HEK293 (cell line): ENCODE measurements at regions not wholly inside any gene's neighbourhood (a gene's known extent, or its start where the extent isn't known, plus 50 kb on each side); places are given as distances from the start of the nearest gene placed in this dataset.

Source experiments
- CTCF ChIA-PET: fragments of 350-600 bp; formaldehyde crosslinking; extraction: SDS; loops from one replicate; lab custom pipeline; 2021; ENCODE audit warnings: antibody characterized with exemption; lab: Yijun Ruan, JAX
- POLR2A ChIA-PET: fragments of 300-600 bp; formaldehyde crosslinking; extraction: SDS; loops from one replicate; lab custom pipeline; 2020; ENCODE audit warnings: antibody characterized with exemption, inconsistent platforms; lab: Yijun Ruan, JAX
- H3K27ac ChIP-seq: fragments of 200-500 bp; sonication (Bioruptor generic); 2 replicates; pipeline ENCODE4 v1.5.1; 2014; ENCODE audit warnings: low read depth, low read length, control low read depth, inconsistent platforms; ENCODE audit errors: extremely low read depth
- H3K36me3 ChIP-seq, 2 experiments: fragments of 200-500 bp in 1 of 2; sonication (Bioruptor generic) in 1 of 2; 1 replicate in 1 of 2; 2 replicates in 1 of 2; pipeline ENCODE4 v1.5.1; 2014 to 2017; ENCODE audit warnings: inconsistent platforms in 2 of 2, low read length in 2 of 2; ENCODE audit not compliant: control insufficient read depth in 2 of 2, insufficient read depth in 1 of 2
- H3K4me1 ChIP-seq: fragments of 200-500 bp; sonication (Bioruptor generic); 2 replicates; pipeline ENCODE4 v1.5.1; 2014; ENCODE audit warnings: mild to moderate bottlenecking, low read length, inconsistent platforms; ENCODE audit not compliant: control insufficient read depth, insufficient read depth
- H3K4me3 ChIP-seq: 2 replicates; pipeline ENCODE4 v1.5.1; 2011; ENCODE audit warnings: low read depth, mild to moderate bottlenecking, control low read depth, low read length, moderate library complexity
- H3K9me3 ChIP-seq: fragments of 200-500 bp; sonication (Bioruptor generic); 2 replicates; pipeline ENCODE4 v1.5.1; 2014; ENCODE audit warnings: low read depth, low read length, inconsistent platforms; ENCODE audit not compliant: control insufficient read depth, insufficient read depth
- EGR2 ChIP-seq: fragments of 450-650 bp; formaldehyde crosslinking; IDR thresholded peaks from 2 replicates; pipeline ENCODE4 v1.5.1; 2016; ENCODE audit warnings: low read depth, missing biosample characterization, missing genetic modification characterization
- FEZF1 ChIP-seq: fragments of 450-650 bp; formaldehyde crosslinking; IDR thresholded peaks from 2 replicates; pipeline ENCODE4 v1.5.1; 2016; ENCODE audit warnings: missing biosample characterization, missing genetic modification characterization
- KLF8 ChIP-seq: fragments of 450-650 bp; formaldehyde crosslinking; IDR thresholded peaks from 2 replicates; pipeline ENCODE4 v1.5.1; 2016; ENCODE audit warnings: missing biosample characterization, missing genetic modification characterization
- MEIS1 ChIP-seq: sonication (generic); formaldehyde crosslinking; IDR thresholded peaks from 2 replicates; pipeline ENCODE4 v1.8.1; 2022; ENCODE audit warnings: missing genetic modification reagents, mild to moderate bottlenecking, borderline replicate concordance
- SCRT1 ChIP-seq: fragments of 450-650 bp; formaldehyde crosslinking; IDR thresholded peaks from 2 replicates; pipeline ENCODE4 v1.5.1; 2016; ENCODE audit warnings: missing biosample characterization, missing genetic modification characterization, borderline replicate concordance
- ZBTB21 ChIP-seq: fragments of 450-650 bp; formaldehyde crosslinking; IDR thresholded peaks from 2 replicates; pipeline ENCODE4 v1.5.1; 2017; ENCODE audit warnings: missing biosample characterization, missing genetic modification characterization
- ZEB2 ChIP-seq: fragments of 450-650 bp; formaldehyde crosslinking; IDR thresholded peaks from 2 replicates; pipeline ENCODE4 v1.5.1; 2016; ENCODE audit warnings: missing biosample characterization, missing genetic modification characterization
- ZNF16 ChIP-seq: fragments of 450-650 bp; formaldehyde crosslinking; IDR thresholded peaks from 2 replicates; pipeline ENCODE4 v1.5.1; 2016; ENCODE audit warnings: low read depth, missing biosample characterization, missing genetic modification characterization
- ZNF223 ChIP-seq: fragments of 450-650 bp; formaldehyde crosslinking; IDR thresholded peaks from 2 replicates; pipeline ENCODE4 v1.5.1; 2016; ENCODE audit warnings: missing biosample characterization, missing genetic modification characterization
- ZNF239 ChIP-seq: fragments of 450-650 bp; formaldehyde crosslinking; IDR thresholded peaks from 2 replicates; pipeline ENCODE4 v1.5.1; 2016; ENCODE audit warnings: missing biosample characterization, missing genetic modification characterization
- ZNF311 ChIP-seq: fragments of 450-650 bp; formaldehyde crosslinking; IDR thresholded peaks from 2 replicates; pipeline ENCODE4 v1.5.1; 2017; ENCODE audit warnings: missing biosample characterization, missing genetic modification characterization, borderline replicate concordance
- ZNF366 ChIP-seq: fragments of 450-650 bp; formaldehyde crosslinking; conservative IDR thresholded peaks from 2 replicates; pipeline ENCODE4 v1.5.1; 2016; ENCODE audit warnings: missing biosample characterization, missing genetic modification characterization
- ZNF624 ChIP-seq: fragments of 450-650 bp; formaldehyde crosslinking; IDR thresholded peaks from 2 replicates; pipeline ENCODE4 v1.5.1; 2017; ENCODE audit warnings: missing biosample characterization, missing genetic modification characterization
- ZNF843 ChIP-seq: fragments of 450-650 bp; formaldehyde crosslinking; IDR thresholded peaks from 2 replicates; pipeline ENCODE4 v1.5.1; 2016; ENCODE audit warnings: missing biosample characterization, missing genetic modification characterization
- ZSCAN30 ChIP-seq: fragments of 450-650 bp; IDR thresholded peaks from 2 replicates; pipeline ENCODE4 v1.5.1; 2018; ENCODE audit warnings: missing biosample characterization, mild to moderate bottlenecking, missing genetic modification characterization, moderate library complexity
- TF ChIP-seq, protein P1 (sequence below): fragments of 450-650 bp; formaldehyde crosslinking; IDR thresholded peaks from 2 replicates; pipeline ENCODE4 v1.5.1; 2016; ENCODE audit warnings: missing biosample characterization, missing genetic modification characterization
- TF ChIP-seq, protein P2 (sequence below): fragments of 450-650 bp; IDR thresholded peaks from 2 replicates; pipeline ENCODE4 v1.5.1; 2018; ENCODE audit warnings: missing biosample characterization, missing genetic modification characterization
- TF ChIP-seq, protein P3 (sequence below): fragments of 450-650 bp; IDR thresholded peaks from 2 replicates; pipeline ENCODE4 v1.5.1; 2018; ENCODE audit warnings: missing biosample characterization, mild to moderate bottlenecking, missing genetic modification characterization
- TF ChIP-seq, protein P4 (sequence below): fragments of 450-650 bp; formaldehyde crosslinking; IDR thresholded peaks from 2 replicates; pipeline ENCODE4 v1.5.1; 2016; ENCODE audit warnings: missing biosample characterization, missing genetic modification characterization

DNA sequence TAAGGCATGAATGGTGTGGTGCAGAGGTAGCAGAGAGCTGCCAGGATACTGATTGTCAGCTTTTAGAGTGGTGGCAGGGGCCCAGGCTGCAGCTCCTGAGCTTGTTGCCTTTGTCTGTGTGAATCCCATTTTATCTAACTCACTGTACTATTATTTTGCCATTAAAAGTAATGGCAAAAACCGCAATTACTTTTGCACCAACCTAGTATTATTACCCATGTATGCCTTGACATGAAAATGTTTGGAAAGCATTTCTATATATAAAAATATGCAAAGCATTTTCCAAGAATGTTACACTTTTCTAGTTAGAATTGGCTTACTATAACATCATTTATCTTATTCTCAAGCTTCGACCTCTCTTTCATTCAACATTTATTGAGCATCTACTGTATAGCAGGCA lies 308.1 kb upstream of the MYOCD start:
- POLR2A ChIA-PET = no interaction called here
- Histone ChIP-seq H3K9me3 (no peaks in the 10 kb centered on the region), H3K27ac (no peak overlapping the region), H3K4me1 (no peaks in the 10 kb centered on the region), H3K36me3 (no peaks in the 10 kb centered on the region), H3K4me3 (no peak overlapping the region)
- TF ChIP-seq ZNF239 = no peak
- CTCF ChIA-PET = interaction anchor here (1.1 kb wide), 2 partner anchors 14 to 310 kb away, joined by 3 read pairs; no protein-coding TSS in a partner anchor

DNA sequence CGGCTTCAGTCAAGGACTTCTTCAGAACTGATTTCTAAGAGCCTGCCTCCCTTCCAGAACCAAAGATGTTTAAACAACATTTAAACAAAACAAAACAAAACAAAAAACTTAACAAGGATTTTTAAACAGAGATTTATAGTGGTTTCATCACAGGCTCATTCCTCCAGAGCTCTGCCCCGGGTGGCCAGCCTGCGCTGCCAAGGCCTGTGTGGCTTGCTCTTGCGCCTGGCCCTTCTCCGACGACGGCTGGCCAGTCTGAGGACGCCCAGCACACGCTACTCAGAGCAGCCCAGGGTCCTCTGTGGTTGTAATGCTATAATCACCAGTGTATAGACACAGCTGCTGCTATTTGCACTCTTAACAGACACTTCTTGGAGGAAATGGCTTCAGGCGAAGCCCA lies 307.2 kb upstream of the MYOCD start:
- TF ChIP-seq, protein P1, sequence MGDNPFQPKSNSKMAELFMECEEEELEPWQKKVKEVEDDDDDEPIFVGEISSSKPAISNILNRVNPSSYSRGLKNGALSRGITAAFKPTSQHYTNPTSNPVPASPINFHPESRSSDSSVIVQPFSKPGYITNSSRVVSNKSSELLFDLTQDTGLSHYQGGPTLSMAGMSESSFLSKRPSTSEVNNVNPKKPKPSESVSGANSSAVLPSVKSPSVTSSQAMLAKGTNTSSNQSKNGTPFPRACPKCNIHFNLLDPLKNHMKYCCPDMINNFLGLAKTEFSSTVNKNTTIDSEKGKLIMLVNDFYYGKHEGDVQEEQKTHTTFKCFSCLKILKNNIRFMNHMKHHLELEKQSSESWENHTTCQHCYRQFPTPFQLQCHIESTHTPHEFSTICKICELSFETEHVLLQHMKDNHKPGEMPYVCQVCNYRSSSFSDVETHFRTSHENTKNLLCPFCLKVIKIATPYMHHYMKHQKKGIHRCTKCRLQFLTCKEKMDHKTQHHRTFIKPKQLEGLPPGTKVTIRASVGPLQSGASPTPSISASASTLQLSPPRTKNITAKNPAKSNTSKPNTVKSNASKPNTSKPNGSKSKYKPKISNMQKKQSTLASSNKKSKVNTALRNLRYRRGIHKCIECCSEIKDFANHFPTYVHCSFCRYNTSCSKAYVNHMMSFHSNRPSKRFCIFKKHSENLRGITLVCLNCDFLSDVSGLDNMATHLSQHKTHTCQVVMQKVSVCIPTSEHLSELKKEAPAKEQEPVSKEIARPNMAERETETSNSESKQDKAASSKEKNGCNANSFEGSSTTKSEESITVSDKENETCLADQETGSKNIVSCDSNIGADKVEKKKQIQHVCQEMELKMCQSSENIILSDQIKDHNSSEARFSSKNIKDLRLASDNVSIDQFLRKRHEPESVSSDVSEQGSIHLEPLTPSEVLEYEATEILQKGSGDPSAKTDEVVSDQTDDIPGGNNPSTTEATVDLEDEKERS (tag by site-specific recombination) = no peak
- TF ChIP-seq ZNF843 (tag by site-specific recombination) = no peak
- TF ChIP-seq, protein P2, sequence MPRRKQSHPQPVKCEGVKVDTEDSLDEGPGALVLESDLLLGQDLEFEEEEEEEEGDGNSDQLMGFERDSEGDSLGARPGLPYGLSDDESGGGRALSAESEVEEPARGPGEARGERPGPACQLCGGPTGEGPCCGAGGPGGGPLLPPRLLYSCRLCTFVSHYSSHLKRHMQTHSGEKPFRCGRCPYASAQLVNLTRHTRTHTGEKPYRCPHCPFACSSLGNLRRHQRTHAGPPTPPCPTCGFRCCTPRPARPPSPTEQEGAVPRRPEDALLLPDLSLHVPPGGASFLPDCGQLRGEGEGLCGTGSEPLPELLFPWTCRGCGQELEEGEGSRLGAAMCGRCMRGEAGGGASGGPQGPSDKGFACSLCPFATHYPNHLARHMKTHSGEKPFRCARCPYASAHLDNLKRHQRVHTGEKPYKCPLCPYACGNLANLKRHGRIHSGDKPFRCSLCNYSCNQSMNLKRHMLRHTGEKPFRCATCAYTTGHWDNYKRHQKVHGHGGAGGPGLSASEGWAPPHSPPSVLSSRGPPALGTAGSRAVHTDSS (tag by site-specific recombination) = no peak
- no peak for TF ChIP-seq EGR2 (tag by site-specific recombination)
- TF ChIP-seq, protein P3, sequence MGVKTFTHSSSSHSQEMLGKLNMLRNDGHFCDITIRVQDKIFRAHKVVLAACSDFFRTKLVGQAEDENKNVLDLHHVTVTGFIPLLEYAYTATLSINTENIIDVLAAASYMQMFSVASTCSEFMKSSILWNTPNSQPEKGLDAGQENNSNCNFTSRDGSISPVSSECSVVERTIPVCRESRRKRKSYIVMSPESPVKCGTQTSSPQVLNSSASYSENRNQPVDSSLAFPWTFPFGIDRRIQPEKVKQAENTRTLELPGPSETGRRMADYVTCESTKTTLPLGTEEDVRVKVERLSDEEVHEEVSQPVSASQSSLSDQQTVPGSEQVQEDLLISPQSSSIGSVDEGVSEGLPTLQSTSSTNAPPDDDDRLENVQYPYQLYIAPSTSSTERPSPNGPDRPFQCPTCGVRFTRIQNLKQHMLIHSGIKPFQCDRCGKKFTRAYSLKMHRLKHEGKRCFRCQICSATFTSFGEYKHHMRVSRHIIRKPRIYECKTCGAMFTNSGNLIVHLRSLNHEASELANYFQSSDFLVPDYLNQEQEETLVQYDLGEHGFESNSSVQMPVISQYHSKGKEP (tag by site-specific recombination) = no peak
- TF ChIP-seq ZNF366 (tag by site-specific recombination) = no peak
- no peak for TF ChIP-seq MEIS1 (CRISPR knock-in tag)
- no peak for TF ChIP-seq ZNF223
- TF ChIP-seq, all 188 proteins: peak for 0
- no peaks in the 10 kb centered on the region for H3K4me1 ChIP-seq
- H3K36me3 ChIP-seq = no peaks in the 10 kb centered on the region
- POLR2A ChIA-PET = no interaction called here
- CTCF ChIA-PET = interaction anchor here (0.6 to 0.7 kb wide), 2 partner anchors 42 to 572 kb away, joined by 3 read pairs; no protein-coding TSS in a partner anchor
- no peak overlapping the region for H3K4me3 ChIP-seq
- no peaks in the 10 kb centered on the region for H3K9me3 ChIP-seq
- H3K27ac ChIP-seq = no peak overlapping the region

DNA sequence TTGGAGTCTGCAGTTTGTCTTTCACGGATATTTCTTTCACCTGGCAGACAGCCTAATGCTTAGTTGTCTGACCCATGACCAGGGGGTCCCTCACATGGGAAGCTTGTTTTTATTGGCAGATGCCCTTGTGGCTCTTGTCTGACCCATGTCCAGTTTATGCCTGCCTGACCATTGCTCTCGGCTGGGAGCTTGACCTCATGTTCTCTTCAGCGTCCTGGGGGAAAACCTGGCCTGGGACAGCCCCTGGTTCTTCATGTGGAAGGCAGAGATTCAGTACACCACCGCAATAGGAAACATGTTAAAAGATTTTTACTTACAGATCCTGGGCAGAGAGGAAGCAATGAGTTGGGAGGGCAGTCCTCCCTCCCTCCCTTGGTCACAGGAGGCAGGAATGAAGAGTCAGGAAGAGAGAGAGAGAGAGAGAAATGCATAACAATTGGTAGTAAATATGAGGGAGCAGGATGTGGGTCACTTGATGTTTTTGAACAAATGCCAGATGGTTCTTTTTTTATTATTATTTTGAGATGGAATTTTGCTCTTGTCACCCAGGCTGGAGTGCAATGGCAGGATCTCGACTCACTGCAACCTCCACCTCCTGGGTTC lies 302.7 kb upstream of the MYOCD start:
- TF ChIP-seq ZNF624 (tag by site-specific recombination) (no peak), ZEB2 (tag by site-specific recombination) (no peak), ZNF311 (tag by site-specific recombination) (no peak), SCRT1 (tag by site-specific recombination) (no peak), KLF8 (tag by site-specific recombination) (no peak), ZSCAN30 (tag by site-specific recombination) (no peak), ZNF366 (tag by site-specific recombination) (no peak), ZBTB21 (tag by site-specific recombination) (no peak), ZNF16 (no peak), FEZF1 (tag by site-specific recombination) (no peak)
- TF ChIP-seq, protein P4, sequence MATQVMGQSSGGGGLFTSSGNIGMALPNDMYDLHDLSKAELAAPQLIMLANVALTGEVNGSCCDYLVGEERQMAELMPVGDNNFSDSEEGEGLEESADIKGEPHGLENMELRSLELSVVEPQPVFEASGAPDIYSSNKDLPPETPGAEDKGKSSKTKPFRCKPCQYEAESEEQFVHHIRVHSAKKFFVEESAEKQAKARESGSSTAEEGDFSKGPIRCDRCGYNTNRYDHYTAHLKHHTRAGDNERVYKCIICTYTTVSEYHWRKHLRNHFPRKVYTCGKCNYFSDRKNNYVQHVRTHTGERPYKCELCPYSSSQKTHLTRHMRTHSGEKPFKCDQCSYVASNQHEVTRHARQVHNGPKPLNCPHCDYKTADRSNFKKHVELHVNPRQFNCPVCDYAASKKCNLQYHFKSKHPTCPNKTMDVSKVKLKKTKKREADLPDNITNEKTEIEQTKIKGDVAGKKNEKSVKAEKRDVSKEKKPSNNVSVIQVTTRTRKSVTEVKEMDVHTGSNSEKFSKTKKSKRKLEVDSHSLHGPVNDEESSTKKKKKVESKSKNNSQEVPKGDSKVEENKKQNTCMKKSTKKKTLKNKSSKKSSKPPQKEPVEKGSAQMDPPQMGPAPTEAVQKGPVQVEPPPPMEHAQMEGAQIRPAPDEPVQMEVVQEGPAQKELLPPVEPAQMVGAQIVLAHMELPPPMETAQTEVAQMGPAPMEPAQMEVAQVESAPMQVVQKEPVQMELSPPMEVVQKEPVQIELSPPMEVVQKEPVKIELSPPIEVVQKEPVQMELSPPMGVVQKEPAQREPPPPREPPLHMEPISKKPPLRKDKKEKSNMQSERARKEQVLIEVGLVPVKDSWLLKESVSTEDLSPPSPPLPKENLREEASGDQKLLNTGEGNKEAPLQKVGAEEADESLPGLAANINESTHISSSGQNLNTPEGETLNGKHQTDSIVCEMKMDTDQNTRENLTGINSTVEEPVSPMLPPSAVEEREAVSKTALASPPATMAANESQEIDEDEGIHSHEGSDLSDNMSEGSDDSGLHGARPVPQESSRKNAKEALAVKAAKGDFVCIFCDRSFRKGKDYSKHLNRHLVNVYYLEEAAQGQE (tag by site-specific recombination) = no peak
- CTCF ChIA-PET = interaction anchor here (1.3 kb wide), 1 partner anchor 33 kb away, joined by 3 read pairs; no protein-coding TSS in a partner anchor
- H3K27ac ChIP-seq = no peak overlapping the region
- no peaks in the 10 kb centered on the region for H3K4me1 ChIP-seq
- no peaks in the 10 kb centered on the region for H3K9me3 ChIP-seq
- POLR2A ChIA-PET = no interaction called here
- H3K4me3 ChIP-seq = no peak overlapping the region
- H3K36me3 ChIP-seq = no peaks in the 10 kb centered on the region
